ENCODE measurements at regions not wholly inside any gene's neighbourhood (a gene's known extent, or its start where the extent isn't known, plus 50 kb on each side); places are given as distances from the start of the nearest gene placed in this dataset.

DNA sequence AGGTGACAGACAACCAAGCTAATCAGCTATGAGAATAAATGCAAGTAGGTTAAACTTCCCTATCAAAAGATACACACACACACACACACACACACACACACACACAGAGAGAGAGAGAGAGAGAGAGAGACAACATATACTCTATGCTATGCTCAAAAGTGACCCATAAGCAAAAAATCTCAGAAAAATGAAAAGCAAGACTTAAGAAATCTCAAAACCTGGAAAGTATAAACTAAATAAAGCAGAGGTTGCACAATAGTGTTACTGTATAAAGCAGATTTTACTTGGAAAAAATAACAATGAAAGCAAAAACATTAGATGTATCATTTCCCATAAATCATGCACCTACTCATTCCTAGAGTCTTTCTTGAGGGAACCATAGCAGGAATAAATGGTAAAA is 221.5 kb downstream of the INHBA start:
- TF ChIP-seq, protein P1, sequence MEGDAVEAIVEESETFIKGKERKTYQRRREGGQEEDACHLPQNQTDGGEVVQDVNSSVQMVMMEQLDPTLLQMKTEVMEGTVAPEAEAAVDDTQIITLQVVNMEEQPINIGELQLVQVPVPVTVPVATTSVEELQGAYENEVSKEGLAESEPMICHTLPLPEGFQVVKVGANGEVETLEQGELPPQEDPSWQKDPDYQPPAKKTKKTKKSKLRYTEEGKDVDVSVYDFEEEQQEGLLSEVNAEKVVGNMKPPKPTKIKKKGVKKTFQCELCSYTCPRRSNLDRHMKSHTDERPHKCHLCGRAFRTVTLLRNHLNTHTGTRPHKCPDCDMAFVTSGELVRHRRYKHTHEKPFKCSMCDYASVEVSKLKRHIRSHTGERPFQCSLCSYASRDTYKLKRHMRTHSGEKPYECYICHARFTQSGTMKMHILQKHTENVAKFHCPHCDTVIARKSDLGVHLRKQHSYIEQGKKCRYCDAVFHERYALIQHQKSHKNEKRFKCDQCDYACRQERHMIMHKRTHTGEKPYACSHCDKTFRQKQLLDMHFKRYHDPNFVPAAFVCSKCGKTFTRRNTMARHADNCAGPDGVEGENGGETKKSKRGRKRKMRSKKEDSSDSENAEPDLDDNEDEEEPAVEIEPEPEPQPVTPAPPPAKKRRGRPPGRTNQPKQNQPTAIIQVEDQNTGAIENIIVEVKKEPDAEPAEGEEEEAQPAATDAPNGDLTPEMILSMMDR (conservative IDR thresholded peaks at IDR 0.05; ENCODE audit: low read length) = no peak
- no peak for TF ChIP-seq EZH2phosphoT487 (IDR thresholded peaks at IDR 0.05; ENCODE audit: borderline replicate concordance, low read depth, low read length)
